ENCODE measurements at regions not wholly inside any gene's neighbourhood (a gene's known extent, or its start where the extent isn't known, plus 50 kb on each side); places are given as distances from the start of the nearest gene placed in this dataset.
A peak's percentile ranks its signal among the peaks of the same experiment; 100 is the strongest.

- dilution Hi-C loops (cut with MboI; ENCODE audit: extremely low pct_ligation_motif_present, low sequenced_read_pairs), result no loop called here
- H3K9ac ChIP-seq (ENCODE audit: control insufficient read depth, extremely low read depth, insufficient read depth, low read length), result no peak overlapping the region
- TF ChIP-seq, protein P1, sequence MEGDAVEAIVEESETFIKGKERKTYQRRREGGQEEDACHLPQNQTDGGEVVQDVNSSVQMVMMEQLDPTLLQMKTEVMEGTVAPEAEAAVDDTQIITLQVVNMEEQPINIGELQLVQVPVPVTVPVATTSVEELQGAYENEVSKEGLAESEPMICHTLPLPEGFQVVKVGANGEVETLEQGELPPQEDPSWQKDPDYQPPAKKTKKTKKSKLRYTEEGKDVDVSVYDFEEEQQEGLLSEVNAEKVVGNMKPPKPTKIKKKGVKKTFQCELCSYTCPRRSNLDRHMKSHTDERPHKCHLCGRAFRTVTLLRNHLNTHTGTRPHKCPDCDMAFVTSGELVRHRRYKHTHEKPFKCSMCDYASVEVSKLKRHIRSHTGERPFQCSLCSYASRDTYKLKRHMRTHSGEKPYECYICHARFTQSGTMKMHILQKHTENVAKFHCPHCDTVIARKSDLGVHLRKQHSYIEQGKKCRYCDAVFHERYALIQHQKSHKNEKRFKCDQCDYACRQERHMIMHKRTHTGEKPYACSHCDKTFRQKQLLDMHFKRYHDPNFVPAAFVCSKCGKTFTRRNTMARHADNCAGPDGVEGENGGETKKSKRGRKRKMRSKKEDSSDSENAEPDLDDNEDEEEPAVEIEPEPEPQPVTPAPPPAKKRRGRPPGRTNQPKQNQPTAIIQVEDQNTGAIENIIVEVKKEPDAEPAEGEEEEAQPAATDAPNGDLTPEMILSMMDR (optimal IDR thresholded peaks at IDR 0.05 in 1 of 3, IDR thresholded peaks at IDR 0.05 in 1 of 3, conservative IDR thresholded peaks at IDR 0.05 in 1 of 3; ENCODE audit: extremely low read depth in 1 of 3, insufficient read depth in 2 of 3, low read length in 3 of 3), result peak; percentile 34 to 60 (median 52)
- no peak for TF ChIP-seq EZH2 (IDR thresholded peaks at IDR 0.05; ENCODE audit: low read length)
- no peak overlapping the region for H2AFZ ChIP-seq (ENCODE audit: control insufficient read depth, low read length)
- no peaks in the 10 kb centered on the region for H3K79me2 ChIP-seq (ENCODE audit: control insufficient read depth, insufficient read depth, low read length)
- H3K4me1 ChIP-seq (ENCODE audit: control insufficient read depth, extremely low read depth, insufficient read depth, low read length), result no peaks in the 10 kb centered on the region
- FAIRE-seq, result no peak
- H3K4me2 ChIP-seq (ENCODE audit: control insufficient read depth, extremely low read depth, insufficient read depth, low read depth, low read length), result no peak overlapping the region
- H3K27me3 ChIP-seq (ENCODE audit: control insufficient read depth, extremely low read depth, insufficient read depth, low read length), result no peaks in the 10 kb centered on the region
- H3K4me3 ChIP-seq (ENCODE audit: control insufficient read depth in 2 of 3, extremely low read depth in 1 of 3, insufficient read depth in 2 of 3, low read depth in 1 of 3, low read length in 3 of 3), result no peak overlapping the region
- H3K9me1 ChIP-seq (ENCODE audit: control insufficient read depth, extremely low read depth, insufficient read depth, low read length), result no peaks in the 10 kb centered on the region
- H4K20me1 ChIP-seq (ENCODE audit: control insufficient read depth, extremely low read depth, insufficient read depth, low read length), result no peaks in the 10 kb centered on the region
- no peaks in the 10 kb centered on the region for H3K36me3 ChIP-seq (ENCODE audit: control insufficient read depth in 2 of 2, extremely low read depth in 1 of 2, insufficient read depth in 2 of 2, low read length in 2 of 2)
- no peaks in the 10 kb centered on the region for H3K9me3 ChIP-seq (ENCODE audit: control insufficient read depth, low read depth, low read length)
- no peak for DNase-seq (ENCODE audit: low read depth, low spot score)
- no peak overlapping the region for H3K27ac ChIP-seq (ENCODE audit: control insufficient read depth, insufficient read depth, low read length)
Measured at GRCh38 chr12:98227162-98227561, 288.2 kb upstream of the TMPO start.

DNA sequence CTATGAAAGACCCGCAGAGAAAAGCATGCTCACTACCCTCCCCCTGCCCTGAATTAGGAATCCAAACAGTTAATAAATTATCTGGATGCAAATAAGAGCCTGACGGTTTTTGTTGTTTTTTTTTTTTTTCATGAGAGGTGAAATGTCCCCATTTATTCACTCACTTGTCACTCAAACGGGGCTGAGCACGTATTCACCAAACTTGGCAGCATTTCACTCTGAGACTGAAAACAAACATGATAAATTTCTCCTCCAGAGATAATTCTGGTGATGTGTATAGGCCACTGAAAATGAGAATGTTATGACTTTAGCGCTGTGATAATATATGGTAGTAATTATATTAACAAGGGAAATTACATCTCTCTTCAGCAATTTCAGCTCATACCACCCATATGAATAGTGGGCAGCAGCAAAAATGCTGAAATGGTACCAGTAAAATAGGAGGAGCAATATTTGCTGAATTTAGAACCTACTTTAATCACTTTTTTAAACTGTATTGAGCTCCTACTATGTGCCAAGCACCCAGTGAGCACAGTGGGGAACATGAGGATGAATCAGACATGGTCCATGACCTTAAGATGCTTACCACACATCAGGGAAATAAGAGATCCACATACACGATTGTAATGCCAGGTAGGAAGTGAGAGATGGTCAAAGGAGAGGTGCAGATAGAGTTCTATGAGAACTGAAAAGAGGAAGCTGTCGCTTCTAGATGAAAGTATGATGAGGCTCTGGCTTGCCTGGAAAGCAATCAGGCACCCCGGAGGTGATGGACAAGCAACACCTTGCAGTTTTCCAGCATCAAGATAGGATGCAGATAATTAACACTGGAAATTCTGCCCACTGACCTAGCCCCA, 286.5 kb upstream of the TMPO start:
- dilution Hi-C loops (cut with MboI; ENCODE audit: extremely low pct_ligation_motif_present, low sequenced_read_pairs), result no loop called here
- no peaks in the 10 kb centered on the region for H3K27me3 ChIP-seq (ENCODE audit: control insufficient read depth, extremely low read depth, insufficient read depth, low read length)
- H3K27ac ChIP-seq (ENCODE audit: control insufficient read depth, insufficient read depth, low read length), result no peak overlapping the region
- no peaks in the 10 kb centered on the region for H3K79me2 ChIP-seq (ENCODE audit: control insufficient read depth, insufficient read depth, low read length)
- H3K4me3 ChIP-seq (ENCODE audit: control insufficient read depth in 2 of 3, extremely low read depth in 1 of 3, insufficient read depth in 2 of 3, low read depth in 1 of 3, low read length in 3 of 3), result no peak overlapping the region
- H4K20me1 ChIP-seq (ENCODE audit: control insufficient read depth, extremely low read depth, insufficient read depth, low read length), result no peaks in the 10 kb centered on the region
- no peaks in the 10 kb centered on the region for H3K9me1 ChIP-seq (ENCODE audit: control insufficient read depth, extremely low read depth, insufficient read depth, low read length)
- DNase-seq (ENCODE audit: low read depth, low spot score) (no peak), FAIRE-seq (no peak)
- no peak overlapping the region for H2AFZ ChIP-seq (ENCODE audit: control insufficient read depth, low read length)
- no peaks in the 10 kb centered on the region for H3K4me1 ChIP-seq (ENCODE audit: control insufficient read depth, extremely low read depth, insufficient read depth, low read length)
- no peaks in the 10 kb centered on the region for H3K36me3 ChIP-seq (ENCODE audit: control insufficient read depth in 2 of 2, extremely low read depth in 1 of 2, insufficient read depth in 2 of 2, low read length in 2 of 2)
- H3K9ac ChIP-seq (ENCODE audit: control insufficient read depth, extremely low read depth, insufficient read depth, low read length), result no peak overlapping the region
- no peaks in the 10 kb centered on the region for H3K9me3 ChIP-seq (ENCODE audit: control insufficient read depth, low read depth, low read length)
- no peak overlapping the region for H3K4me2 ChIP-seq (ENCODE audit: control insufficient read depth, extremely low read depth, insufficient read depth, low read depth, low read length)
- no peak for TF ChIP-seq EZH2 (IDR thresholded peaks at IDR 0.05; ENCODE audit: low read length)
- TF ChIP-seq, protein P1 (optimal IDR thresholded peaks at IDR 0.05 in 1 of 3, IDR thresholded peaks at IDR 0.05 in 1 of 3, conservative IDR thresholded peaks at IDR 0.05 in 1 of 3; ENCODE audit: extremely low read depth in 1 of 3, insufficient read depth in 2 of 3, low read length in 3 of 3), result no peak

Measured in keratinocyte (primary cell).